GM19468 (cell line): ENCODE measurements at regions not wholly inside any gene's neighbourhood (a gene's known extent, or its start where the extent isn't known, plus 50 kb on each side); places are given as distances from the start of the nearest gene placed in this dataset.

Experiments
- ATAC-seq: cut with Tn5 transposase; IDR thresholded peaks from one replicate; pipeline ENCODE4 v1.9.1; 2021; ENCODE audit warnings: mild to moderate bottlenecking, moderate library complexity, moderate number of reproducible peaks; ENCODE audit not compliant: unreplicated experiment; ENCODE audit errors: extremely low read depth

DNA sequence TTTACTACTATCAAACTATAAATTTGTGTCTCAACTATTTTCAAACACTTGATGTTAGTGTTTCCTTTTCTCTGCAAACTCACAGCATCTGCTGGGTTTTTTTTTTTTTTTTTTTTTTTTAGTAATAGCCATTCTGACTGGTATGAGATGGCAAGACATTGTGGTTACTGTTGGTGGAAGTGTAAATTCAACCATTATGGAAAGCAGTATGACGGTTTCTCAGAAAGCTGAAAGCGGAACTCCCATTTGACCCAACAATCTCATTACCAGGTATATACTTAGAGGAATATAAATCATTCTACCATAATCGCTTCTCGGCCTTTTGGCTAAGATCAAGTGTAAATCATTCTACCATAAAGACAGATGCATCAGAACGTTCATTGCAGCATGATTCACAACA lies 608.3 kb upstream of the ZP4 start:
- no peak for ATAC-seq

DNA sequence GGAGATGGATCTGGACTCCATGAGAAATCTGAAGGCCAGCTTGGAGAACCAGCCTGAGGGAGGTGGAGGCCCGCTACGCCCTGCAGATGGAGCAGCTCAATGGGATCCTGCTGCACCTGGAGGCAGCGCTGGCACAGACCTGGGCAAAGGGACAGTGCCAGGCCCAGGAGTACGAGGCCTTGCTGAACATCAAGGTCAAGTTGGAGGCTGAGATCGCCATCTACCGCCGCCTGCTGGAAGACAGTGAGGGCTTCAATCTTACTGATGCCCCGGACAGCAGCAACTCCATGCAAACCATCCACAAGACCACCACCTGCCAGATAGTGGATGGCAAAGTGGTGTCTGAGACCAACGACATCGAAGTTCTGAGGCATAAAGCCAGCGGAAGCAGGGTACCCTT lies 601.5 kb upstream of the ZP4 start:
- ATAC-seq = no peak

DNA sequence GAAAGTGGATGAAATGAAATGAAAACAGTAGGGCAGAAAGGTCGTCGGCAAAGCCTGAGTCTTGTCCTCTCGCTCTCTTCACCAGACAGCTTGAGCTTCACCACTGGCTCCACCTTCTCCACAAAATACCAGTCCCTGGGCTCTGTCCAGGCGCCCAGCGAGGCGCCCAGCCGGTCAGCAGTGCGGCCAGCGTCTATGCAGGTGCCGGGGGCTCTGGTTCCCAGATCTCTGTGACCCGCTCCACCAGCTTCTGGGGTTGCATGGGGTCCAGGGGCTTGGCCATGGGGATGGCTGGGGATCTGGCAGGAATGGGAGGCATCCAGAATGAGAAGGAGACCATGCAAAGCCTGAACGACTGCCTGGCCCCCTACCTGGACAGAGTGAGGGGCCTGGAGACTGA lies 600.5 kb upstream of the ZP4 start:
- ATAC-seq = no peak

DNA sequence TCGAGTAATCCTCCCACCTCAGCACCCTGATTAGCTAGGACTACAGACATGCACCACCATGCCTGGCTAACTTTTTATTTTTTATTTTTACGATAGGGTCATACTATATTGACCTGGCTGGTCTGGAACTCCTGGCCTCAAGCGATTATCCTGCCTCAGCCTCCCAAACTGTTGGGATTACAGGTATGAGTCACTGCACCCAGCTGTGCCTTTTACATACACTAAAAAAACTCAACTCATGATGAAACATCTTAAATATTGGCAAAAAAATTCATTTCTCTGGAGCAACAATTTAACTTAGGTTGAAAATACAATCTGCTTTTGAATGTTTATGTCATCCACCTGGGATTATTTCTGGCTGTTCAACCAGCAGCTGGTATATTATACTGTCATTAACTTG lies 598.3 kb upstream of the ZP4 start:
- no peak for ATAC-seq

DNA sequence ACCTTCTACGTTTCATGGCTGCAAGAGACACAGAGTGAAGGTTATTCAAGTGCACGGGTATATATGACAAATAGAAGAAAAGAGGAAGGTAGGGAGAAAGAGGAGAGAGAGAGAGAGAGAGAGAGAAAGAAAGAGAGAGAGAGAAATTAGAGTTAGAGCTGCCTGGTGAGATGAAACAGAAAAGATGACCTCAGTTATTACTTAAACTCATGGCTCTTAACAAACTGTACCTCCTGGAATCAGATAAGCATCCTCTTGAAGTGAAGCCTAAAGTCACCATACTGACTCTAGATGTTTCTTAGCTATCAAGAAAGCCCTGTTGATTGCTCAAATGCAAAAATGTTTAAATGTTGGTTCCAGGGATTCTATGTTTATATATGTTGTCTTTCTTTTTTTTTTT lies 597.7 kb upstream of the ZP4 start:
- ATAC-seq = no peak

DNA sequence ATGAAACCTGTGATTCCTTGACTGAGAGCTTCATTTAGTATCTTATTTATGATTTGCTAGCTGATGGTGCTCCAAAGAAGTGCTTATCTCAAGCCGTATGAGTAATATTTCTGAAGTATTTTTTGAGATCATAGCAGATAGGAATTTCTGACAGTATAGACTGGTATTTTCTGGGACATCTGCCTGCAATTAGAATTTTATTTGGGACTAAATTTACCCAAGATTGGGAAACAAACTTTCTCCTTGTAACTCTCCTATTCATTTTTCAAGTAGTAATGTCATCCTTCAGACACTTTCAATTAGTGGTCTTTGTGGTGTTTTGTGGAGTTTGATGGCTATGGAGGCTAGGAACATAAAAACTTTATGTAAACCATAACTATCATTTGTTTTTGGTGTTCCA lies 597.2 kb upstream of the ZP4 start:
- no peak for ATAC-seq

DNA sequence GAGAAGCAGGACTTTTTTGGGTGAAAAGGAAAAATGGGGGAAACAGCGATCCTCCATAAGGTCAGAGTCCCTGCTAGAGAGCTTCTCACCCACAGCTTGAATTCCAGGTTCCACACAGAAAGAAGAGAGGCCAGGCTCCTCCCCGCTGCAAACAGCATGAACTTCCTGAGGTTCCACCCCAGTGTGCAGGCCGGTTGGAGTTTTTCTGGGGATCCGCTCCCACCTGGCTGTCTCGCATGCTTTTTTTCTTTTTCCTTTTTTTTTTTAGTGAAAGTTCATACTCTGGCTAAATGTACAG lies 595.1 kb upstream of the ZP4 start:
- no peak for ATAC-seq

DNA sequence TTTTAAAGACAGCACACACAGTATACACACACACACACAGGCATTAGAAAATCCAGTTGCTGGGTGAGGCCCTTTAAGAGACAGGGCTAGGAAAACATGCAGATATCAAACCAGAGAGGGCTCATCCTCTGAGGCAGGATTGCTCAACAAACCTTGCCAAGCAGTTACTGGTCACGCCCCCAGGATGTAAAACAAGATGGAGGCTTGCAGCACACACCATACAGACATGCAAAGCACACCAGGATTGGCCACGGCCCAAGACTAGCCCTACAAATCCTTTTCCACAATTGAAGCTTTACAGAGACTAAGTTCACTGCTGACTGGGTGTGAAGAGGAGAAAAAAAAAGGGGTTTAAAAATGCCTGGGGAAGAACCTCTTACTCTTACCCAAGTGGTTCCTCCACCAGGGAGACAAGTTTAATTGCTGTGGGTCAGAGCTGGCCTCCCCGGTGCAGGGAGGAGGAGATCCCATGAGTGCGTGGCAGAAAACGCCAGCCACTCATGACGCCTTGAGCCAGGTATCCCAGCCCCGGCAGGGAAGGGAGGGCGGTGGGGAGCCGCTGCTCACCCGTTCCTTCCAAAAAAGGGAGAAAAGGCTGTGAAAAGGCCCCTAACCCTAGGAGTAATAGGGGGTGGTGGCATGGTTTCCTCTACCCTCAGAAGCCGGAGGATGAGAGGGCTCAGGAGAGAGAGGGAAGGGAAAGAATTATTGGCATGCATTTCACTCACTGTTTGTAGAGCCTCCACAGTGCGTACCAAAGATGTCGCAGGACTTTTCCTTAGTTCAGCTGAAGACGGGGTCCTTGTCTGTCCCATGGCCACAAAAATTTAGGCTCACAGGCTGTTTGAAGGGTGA lies 594.6 kb upstream of the ZP4 start:
- ATAC-seq = no peak

DNA sequence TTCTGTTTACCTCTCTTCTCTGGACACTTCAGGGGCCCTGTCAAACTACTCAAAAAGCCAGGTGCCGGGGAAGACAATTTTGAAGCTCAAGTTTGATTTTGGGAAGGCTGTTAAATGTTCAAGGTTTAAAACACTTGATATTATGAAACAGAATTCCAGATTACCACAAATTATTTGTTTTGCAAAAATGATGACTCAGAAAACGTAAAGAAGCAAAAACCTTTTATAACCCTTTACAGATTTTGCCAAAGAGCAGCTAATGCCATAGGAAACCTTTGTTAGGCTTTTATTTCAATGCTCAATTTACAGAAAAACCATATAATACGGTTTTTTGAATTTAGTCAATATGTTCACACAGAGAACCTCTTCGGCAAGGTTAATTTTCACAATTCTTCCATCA lies 593.4 kb upstream of the ZP4 start:
- no peak for ATAC-seq

DNA sequence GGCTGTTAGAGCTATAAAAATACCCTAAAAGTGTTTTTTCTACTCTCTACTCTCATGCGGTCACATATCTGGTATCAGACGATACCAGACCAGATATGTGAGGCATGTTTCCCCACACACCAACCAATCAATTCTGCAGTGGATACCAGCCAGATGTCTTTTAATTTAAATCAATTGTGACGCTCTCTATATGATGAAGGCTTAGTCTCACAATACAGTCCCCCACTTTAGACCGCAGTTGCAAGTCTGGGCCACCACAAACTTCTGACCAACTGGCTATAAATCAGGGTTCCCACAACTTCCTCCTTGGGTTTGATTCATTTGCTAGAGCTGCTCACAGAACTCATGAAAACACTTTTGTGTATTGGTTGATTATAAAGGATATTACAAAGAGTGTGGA lies 586.1 kb upstream of the ZP4 start:
- no peak for ATAC-seq

DNA sequence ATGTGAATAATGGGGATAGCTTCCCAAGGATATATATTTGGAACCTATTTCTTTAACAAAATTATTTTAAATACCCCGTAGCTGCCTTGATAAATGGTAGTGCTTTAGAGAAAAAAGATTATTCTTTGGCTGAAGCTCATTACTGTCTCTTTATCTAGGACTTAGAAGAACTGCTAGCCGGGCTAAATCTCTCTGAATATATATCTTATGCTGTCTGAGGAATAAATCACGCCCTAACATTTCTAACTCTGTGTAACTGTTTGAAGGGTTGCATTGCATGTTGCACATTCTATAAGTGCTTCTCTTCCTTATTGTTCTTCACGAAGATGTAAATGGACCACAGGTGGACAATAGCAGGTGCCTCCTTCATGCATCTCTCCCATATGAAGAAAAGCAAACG lies 585.0 kb upstream of the ZP4 start:
- no peak for ATAC-seq

DNA sequence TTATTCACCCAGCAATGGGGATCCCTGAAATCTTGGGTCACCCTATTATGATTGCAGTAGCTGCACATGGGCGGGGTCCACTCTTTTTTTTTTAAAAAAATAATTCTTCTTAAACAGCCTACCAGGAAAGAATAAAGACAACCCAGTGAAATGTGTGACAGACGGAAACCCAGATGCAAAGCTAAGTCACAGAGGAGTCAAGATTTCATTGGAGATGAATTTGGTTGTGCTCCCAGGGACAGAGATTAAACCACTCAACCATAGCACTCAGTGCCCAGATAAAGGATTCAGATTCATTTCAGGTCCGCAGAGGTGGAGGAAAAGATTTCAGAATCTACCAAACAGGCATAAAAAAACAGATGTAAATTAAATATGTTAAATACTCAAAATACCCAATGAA lies 583.5 kb upstream of the ZP4 start:
- no peak for ATAC-seq

DNA sequence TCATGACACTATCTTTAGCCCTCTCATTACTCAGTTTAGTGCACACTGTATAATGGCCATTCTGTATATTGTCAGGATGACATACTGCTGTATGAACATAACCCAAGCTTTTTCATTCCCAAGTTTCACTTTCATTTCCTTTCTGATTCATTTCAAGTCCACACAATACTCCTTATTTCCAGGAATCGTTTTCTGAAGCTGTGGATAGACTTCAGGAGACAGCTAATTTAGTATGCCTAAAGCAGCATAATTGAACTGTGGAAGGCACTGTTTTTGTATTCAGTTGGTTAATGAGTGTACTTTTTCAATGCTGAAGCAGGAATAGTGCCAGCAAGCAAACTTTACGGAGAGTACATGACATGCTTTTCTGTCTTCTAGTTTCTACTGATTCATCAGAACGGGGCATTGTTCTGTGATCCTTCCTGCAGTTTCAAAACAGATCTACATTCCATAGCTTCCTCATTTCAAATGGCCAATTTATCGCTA lies 578.5 kb upstream of the ZP4 start:
- no peak for ATAC-seq

DNA sequence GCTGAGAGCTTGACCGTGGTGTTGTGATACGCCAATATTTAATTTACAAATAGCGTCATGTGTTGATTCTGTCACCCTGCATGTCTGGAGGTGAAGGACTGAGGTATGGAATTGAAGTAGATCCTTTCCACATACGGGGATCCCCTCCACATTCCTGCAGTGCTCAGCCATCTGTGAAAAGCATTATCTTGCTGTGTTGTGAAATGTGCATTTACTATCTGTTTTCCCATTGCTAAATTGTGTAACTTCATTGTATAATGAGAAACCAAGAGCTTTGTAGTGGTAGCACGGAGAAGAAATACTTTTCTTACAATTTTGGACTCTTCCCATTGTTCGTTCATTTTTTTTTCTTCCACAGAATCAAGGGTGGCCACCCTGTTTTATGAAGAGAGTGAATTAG lies 577.3 kb upstream of the ZP4 start:
- ATAC-seq = no peak

DNA sequence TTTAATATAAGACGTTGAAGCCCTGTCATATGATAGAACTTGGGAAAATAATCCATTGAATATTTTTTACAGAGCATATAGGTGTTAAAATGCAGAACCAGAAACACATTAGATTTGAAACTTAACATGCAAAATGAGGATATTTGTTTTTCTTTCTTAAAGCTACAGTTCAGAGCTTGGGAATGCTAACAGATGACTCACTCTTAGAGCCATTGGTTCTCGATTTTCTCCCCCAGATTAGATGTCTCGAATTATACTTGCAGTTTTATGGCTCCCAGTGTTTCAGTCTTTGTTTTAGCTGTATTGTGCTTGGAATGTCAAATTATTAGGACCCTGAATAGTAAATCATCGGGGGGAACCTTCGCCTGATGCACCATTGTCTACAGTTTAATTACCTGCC lies 575.7 kb upstream of the ZP4 start:
- no peak for ATAC-seq

DNA sequence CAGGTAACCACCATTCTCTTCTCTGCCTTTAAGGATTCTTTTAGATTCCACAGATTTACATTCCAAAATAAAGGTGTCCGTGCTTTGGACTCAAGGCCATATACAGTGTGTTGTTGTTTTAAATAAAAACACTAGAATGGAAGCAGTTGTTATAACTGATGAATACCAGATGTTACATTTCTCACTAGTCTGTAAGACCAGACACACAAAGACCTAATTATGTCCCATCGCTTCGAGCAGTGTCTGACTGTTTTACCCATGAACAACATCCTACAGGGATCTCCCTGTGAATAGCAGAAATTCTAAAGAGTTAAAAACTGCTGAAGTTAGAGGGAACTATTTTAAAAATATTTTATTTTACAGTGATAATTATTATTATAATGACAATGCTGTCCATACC lies 574.7 kb upstream of the ZP4 start:
- ATAC-seq = no peak

DNA sequence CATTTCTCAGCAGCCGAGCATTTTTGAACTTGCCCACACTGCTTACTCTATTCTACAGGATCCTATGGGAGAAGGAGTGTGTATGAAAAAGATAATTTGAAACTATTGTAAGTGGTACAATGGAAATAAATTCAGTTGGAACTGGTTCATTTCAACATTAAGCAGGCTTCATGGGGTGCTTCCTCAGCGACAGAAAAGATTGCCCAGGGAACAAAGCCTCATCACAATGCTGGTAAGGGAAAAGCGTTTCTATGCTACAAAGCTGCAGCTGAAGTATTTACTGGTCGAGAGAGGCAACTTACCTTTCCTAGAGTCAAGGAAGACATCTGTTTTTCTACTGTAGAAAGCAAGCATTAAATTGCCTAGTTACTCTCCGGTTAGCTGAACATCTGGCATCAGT lies 568.2 kb upstream of the ZP4 start:
- ATAC-seq = no peak

DNA sequence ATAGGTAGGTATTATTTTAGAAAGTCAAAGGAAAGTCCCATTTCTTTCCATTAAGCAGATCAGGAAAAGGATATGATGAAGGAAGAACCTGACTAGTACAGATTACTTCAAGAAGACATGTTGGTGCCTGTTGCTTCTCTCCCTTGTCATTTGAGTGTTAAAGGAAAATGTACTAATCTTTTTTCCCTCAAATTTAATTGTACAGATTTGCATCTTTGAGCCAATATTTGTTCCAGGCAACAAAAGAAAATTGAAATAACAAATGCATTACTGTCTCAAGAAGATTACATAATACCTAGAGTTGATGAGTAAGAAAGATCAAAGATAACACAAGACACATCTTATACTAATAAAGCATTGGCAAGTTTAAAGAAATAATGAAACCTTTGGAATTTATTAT lies 566.9 kb upstream of the ZP4 start:
- no peak for ATAC-seq

DNA sequence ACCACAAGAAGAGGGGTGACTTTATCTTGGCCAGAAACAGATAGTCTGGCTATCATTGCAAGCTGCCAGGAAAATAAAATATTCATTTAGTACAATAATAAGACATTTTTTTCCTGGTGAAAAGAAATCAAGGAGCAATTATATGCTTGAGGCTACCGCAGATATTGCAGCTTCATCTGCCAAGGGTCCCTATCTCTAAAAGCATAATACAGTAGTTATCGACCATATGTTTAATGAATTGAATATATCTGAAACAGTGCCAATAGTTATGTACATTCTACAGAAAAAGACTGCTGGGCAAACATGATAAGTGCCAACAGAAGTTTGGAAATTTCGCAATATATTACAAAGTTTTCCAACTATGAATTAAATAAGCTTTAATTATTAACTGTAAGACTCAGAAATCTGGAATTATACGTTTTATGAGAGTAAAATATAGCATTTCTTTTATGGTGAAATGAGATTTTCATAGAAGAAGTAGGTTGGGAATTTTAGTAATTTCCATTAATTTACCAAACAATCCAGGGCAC lies 561.1 kb upstream of the ZP4 start:
- no peak for ATAC-seq

DNA sequence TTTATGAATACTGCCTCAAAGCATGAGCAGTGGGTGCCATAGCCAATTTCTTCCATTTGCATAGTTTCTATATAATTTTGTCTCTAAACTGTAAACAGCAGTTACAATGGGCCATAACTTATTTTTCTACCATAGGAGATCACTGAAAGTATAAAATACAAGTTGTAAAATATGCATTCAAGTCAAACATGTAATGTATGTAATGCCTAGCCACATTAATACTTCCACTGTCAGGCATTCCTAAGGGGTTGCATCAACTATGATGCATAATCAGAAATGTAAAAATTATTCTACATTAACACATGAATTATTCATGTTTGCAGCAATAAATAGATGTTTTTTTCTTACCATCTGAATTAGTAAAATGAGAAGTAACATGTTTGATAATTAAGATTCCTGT lies 560.3 kb upstream of the ZP4 start:
- no peak for ATAC-seq

DNA sequence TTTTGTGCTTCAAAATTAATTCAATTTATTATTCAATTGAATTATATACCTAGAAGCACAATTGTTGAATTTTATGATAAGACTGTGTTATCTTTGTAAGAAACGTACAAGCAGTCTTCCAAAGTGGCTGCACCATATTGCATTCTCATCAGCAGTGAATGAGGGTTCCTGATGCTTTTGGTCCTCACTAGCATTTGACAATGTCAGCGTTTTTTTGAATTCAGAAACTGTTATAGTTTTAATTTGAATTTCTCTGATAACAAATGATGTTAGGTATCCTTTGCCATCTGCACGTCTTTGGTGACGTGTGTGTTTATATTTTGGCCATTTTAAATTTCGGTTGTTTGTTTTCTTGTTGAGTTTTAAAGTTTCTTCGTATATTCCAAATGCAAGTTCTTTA lies 553.0 kb upstream of the ZP4 start:
- no peak for ATAC-seq

DNA sequence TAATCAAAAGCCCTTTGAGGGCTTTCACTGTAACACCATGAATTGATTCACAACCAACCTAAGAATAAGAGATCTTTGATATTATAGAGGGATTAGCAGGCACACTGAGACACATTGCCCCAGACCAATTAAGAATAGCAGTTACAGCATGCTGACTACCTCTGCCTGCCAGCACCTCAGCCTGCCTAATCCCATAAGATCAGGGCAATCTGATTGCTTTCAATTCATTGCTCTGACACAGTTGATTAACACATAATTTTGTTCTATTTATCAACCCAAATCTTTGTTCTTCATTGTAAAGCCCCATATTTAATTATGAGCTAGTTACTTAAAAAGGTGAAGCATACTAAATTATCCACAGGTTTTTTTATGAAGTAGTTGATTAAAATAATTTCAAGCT lies 548.8 kb upstream of the ZP4 start:
- no peak for ATAC-seq
